Cardiac fibroblast (primary cell): ENCODE measurements at regions not wholly inside any gene's neighbourhood (a gene's known extent, or its start where the extent isn't known, plus 50 kb on each side); places are given as distances from the start of the nearest gene placed in this dataset.

ENCODE experiments used
- DNase-seq, 2 donors: peaks; one replicate each; pipeline versions ENCODE4 v3.0.0 to v3.0.0-alpha.2; 2010; ENCODE audit warnings: low read depth in 2 of 2
- H3K4me3 ChIP-seq, 2 donors: replicated peaks in 1 of 2; 1 replicate in 1 of 2; 2 replicates in 1 of 2; pipeline ENCODE4 v1.5.1; 2011; ENCODE audit warnings: low read depth in 2 of 2, low read length in 2 of 2, mild to moderate bottlenecking in 2 of 2, moderate library complexity in 1 of 2
- CTCF ChIP-seq: IDR thresholded peaks from one replicate; pipeline ENCODE4 v1.5.1; 2011; ENCODE audit warnings: low read depth, mild to moderate bottlenecking, low read length, inconsistent platforms

GRCh38 chr1:82813386-82813785 is 1012.7 kb downstream of the ADGRL2 start:
- TF ChIP-seq CTCF: no peak
- H3K4me3 ChIP-seq: no peak overlapping the region

GRCh38 chr1:82810601-82811000 is 1009.9 kb downstream of the ADGRL2 start:
- H3K4me3 ChIP-seq: no peak overlapping the region
- no peak for TF ChIP-seq CTCF
- DNase-seq: no peak

More at GRCh38 chr1:82813386-82813785, 1012.7 kb downstream of the ADGRL2 start:
- DNase-seq: no peak

GRCh38 chr1:82807563-82807962 is 1006.8 kb downstream of the ADGRL2 start:
- H3K4me3 ChIP-seq: no peak overlapping the region
- DNase-seq: no peak
- no peak for TF ChIP-seq CTCF

GRCh38 chr1:82806133-82806532 is 1005.4 kb downstream of the ADGRL2 start:
- no peak for DNase-seq
- no peak overlapping the region for H3K4me3 ChIP-seq
- TF ChIP-seq CTCF: no peak

GRCh38 chr1:82801176-82801575 is 1000.4 kb downstream of the ADGRL2 start:
- no peak overlapping the region for H3K4me3 ChIP-seq
- no peak for TF ChIP-seq CTCF
- no peak for DNase-seq

GRCh38 chr1:82800721-82801120 is 1000.0 kb downstream of the ADGRL2 start:
- no peak for DNase-seq
- no peak overlapping the region for H3K4me3 ChIP-seq
- no peak for TF ChIP-seq CTCF

- DNase-seq: no peak
These were observed 998.5 kb downstream of the ADGRL2 start for GRCh38 chr1:82799261-82799660.

More at GRCh38 chr1:82799261-82799660, 998.5 kb downstream of the ADGRL2 start:
- no peak for TF ChIP-seq CTCF
- H3K4me3 ChIP-seq: no peak overlapping the region
